ENCODE measurements at regions not wholly inside any gene's neighbourhood (a gene's known extent, or its start where the extent isn't known, plus 50 kb on each side); places are given as distances from the start of the nearest gene placed in this dataset.

DNA sequence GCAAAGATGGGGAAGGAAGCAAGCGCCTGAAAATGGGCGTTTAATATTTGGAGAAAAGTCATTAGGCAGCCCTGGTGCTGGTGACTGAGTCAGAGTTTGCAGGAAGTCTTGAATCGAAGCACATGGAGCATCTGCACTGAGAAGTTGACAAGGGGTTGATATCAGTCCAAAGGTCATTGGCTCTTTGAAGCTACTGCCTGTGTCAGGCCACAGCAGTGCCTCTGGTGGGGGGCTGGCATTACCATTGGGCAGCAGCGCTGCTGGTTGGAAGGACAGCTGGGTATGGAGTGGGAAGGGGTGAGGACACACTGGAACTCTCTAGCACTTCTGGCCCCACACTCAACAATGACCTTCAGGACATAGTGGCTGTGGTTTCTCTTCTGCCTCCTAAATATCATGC lies 150.4 kb upstream of the ERCC6L2 start:
- Histone ChIP-seq H3K27ac (ENCODE audit: extremely low read depth, low read depth, low read length) (no peak overlapping the region), H3K9me3 (ENCODE audit: control insufficient read depth, insufficient read depth, low read depth, low read length) (no peaks in the 10 kb centered on the region), H3K4me3 (ENCODE audit: low read depth, low read length) (no peak overlapping the region), H3K4me1 (ENCODE audit: control insufficient read depth, insufficient read depth, low read length) (peaks cover 15% of the 10 kb centered on the region), H3K36me3 (ENCODE audit: control insufficient read depth in 2 of 2, insufficient read depth in 1 of 2, low read length in 2 of 2) (no peaks in the 10 kb centered on the region)
- POLR2A ChIA-PET = no interaction called here
- CTCF ChIA-PET = no interaction called here
- TF ChIP-seq ZBTB21 (tag by site-specific recombination; IDR thresholded peaks at IDR 0.05) (no peak), ZNF223 (tag by site-specific recombination; IDR thresholded peaks at IDR 0.05) (no peak), ZNF16 (tag by site-specific recombination; IDR thresholded peaks at IDR 0.05; ENCODE audit: low read depth) (no peak), ZBTB1 (tag by site-specific recombination; IDR thresholded peaks at IDR 0.05) (no peak), ZNF248 (tag by site-specific recombination; IDR thresholded peaks at IDR 0.05) (no peak), GLI2 (tag by site-specific recombination; IDR thresholded peaks at IDR 0.05; ENCODE audit: borderline replicate concordance, low read depth) (no peak), ZBTB17 (tag by site-specific recombination; IDR thresholded peaks at IDR 0.05) (no peak), ZNF777 (tag by site-specific recombination; IDR thresholded peaks at IDR 0.05; ENCODE audit: borderline replicate concordance) (no peak), ZNF416 (tag by site-specific recombination; IDR thresholded peaks at IDR 0.05) (no peak), ZFP69B (tag by site-specific recombination; IDR thresholded peaks at IDR 0.05) (no peak), ZNF837 (tag by site-specific recombination; IDR thresholded peaks at IDR 0.05) (no peak), ZNF473 (tag by site-specific recombination; IDR thresholded peaks at IDR 0.05) (no peak), ZNF624 (tag by site-specific recombination; IDR thresholded peaks at IDR 0.05) (no peak), ZNF266 (tag by site-specific recombination; IDR thresholded peaks at IDR 0.05; ENCODE audit: low read depth) (no peak)

DNA sequence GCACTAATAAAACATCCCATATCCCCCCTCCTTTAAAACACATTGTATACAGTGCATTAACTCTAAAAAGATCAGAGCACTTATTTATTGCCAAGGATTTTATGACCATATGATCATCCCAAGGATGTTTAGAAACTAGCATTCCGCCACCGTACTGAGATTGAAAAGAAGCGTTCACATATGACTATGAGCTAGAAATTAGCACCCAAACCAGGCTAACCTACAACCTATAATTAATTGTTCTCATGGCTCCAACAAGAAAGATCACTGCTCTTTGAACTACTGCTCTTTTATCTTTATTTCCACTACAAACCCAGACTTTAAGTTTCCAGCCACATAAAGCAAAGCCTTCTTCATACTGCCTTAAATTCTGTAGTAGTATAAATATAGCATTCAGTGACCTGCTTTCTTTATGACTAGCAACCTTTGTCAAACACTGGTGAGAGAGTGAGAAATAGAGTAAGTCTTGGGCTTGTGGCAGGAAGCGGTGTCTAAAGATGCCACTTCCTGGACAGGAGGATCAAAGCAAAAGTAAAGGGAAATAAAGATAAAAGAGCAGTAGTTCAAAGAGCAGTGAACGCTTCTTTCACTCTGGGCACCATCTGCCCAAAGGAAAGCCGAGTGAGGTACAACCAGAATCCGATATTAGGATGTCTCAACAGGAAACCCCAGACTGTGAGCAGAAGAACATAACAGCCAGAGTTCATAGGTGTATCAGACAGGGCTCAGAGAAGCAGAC lies 151.1 kb upstream of the ERCC6L2 start:
- Histone ChIP-seq H3K27ac (ENCODE audit: extremely low read depth, low read depth, low read length) (no peak overlapping the region), H3K9me3 (ENCODE audit: control insufficient read depth, insufficient read depth, low read depth, low read length) (no peaks in the 10 kb centered on the region), H3K4me1 (ENCODE audit: control insufficient read depth, insufficient read depth, low read length) (peaks cover 15% of the 10 kb centered on the region), H3K4me3 (ENCODE audit: low read depth, low read length) (no peak overlapping the region), H3K36me3 (ENCODE audit: control insufficient read depth in 2 of 2, insufficient read depth in 1 of 2, low read length in 2 of 2) (no peaks in the 10 kb centered on the region)
- CTCF ChIA-PET = interaction anchor here (1.5 kb wide), 1 partner anchor 493 kb away, joined by 3 read pairs; no protein-coding TSS in a partner anchor
- POLR2A ChIA-PET = no interaction called here
- TF ChIP-seq ZBTB8A (tag by site-specific recombination; IDR thresholded peaks at IDR 0.05) = no peak
- TF ChIP-seq, protein P1, sequence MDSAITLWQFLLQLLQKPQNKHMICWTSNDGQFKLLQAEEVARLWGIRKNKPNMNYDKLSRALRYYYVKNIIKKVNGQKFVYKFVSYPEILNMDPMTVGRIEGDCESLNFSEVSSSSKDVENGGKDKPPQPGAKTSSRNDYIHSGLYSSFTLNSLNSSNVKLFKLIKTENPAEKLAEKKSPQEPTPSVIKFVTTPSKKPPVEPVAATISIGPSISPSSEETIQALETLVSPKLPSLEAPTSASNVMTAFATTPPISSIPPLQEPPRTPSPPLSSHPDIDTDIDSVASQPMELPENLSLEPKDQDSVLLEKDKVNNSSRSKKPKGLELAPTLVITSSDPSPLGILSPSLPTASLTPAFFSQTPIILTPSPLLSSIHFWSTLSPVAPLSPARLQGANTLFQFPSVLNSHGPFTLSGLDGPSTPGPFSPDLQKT (IDR thresholded peaks at IDR 0.05; ENCODE audit: borderline replicate concordance, low read depth, low read length) = no peak
- no peak for TF ChIP-seq ZNF391 (tag by site-specific recombination; IDR thresholded peaks at IDR 0.05; ENCODE audit: borderline replicate concordance, low read depth)
- TF ChIP-seq HOXD13 (CRISPR knock-in tag; IDR thresholded peaks at IDR 0.05; ENCODE audit: borderline replicate concordance) = no peak
- no peak for TF ChIP-seq ZNF140 (tag by site-specific recombination; IDR thresholded peaks at IDR 0.05)

DNA sequence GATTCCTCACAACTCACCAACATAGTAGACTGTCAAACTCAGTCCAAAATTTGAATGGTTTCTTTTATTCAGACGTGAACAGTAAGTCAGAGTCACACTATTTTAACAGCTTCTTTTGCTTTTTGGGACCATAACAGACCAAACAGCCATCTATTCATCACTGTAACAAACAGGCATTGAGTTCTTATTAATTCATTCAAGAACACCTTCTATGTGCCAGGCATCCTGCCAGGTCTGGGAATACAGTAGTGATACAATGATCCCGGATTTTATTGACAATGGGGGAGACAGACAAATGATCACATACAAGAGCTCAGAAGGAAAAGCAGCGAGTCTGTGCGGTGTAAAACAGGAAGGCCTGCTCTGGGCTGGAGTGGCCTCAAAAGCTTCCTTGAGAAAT lies 153.3 kb upstream of the ERCC6L2 start:
- Histone ChIP-seq H3K4me3 (ENCODE audit: low read depth, low read length) (no peak overlapping the region), H3K9me3 (ENCODE audit: control insufficient read depth, insufficient read depth, low read depth, low read length) (no peaks in the 10 kb centered on the region), H3K36me3 (ENCODE audit: control insufficient read depth in 2 of 2, insufficient read depth in 1 of 2, low read length in 2 of 2) (no peaks in the 10 kb centered on the region), H3K27ac (ENCODE audit: extremely low read depth, low read depth, low read length) (no peak overlapping the region; the same call in 1 of the 2 replicates), H3K4me1 (ENCODE audit: control insufficient read depth, insufficient read depth, low read length) (peaks cover 12% of the 10 kb centered on the region)
- TF ChIP-seq, protein P2, sequence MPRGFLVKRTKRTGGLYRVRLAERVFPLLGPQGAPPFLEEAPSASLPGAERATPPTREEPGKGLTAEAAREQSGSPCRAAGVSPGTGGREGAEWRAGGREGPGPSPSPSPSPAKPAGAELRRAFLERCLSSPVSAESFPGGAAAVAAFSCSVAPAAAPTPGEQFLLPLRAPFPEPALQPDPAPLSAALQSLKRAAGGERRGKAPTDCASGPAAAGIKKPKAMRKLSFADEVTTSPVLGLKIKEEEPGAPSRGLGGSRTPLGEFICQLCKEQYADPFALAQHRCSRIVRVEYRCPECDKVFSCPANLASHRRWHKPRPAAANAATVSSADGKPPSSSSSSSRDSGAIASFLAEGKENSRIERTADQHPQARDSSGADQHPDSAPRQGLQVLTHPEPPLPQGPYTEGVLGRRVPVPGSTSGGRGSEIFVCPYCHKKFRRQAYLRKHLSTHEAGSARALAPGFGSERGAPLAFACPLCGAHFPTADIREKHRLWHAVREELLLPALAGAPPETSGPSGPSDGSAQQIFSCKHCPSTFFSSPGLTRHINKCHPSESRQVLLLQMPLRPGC (tag by site-specific recombination; IDR thresholded peaks at IDR 0.05) = no peak
- no peak for TF ChIP-seq ZFP3 (tag by site-specific recombination; IDR thresholded peaks at IDR 0.05; ENCODE audit: low read depth)
- no peak for TF ChIP-seq RBAK (tag by site-specific recombination; IDR thresholded peaks at IDR 0.05)
- no peak for TF ChIP-seq ZNF707 (tag by site-specific recombination; IDR thresholded peaks at IDR 0.05)
- TF ChIP-seq TRIM28 (IDR thresholded peaks at IDR 0.05; ENCODE audit: borderline replicate concordance, low read length) = no peak
- no peak for TF ChIP-seq REPIN1 (tag by site-specific recombination; IDR thresholded peaks at IDR 0.05; ENCODE audit: low read depth)
- no peak for TF ChIP-seq ZNF629 (tag by site-specific recombination; IDR thresholded peaks at IDR 0.05)
- no peak for TF ChIP-seq GLI4 (tag by site-specific recombination; IDR thresholded peaks at IDR 0.05)
- ChIA-PET CTCF (interaction anchor here (1.1 kb wide), 1 partner anchor 14 kb away, joined by 3 read pairs; no protein-coding TSS in a partner anchor), POLR2A (no interaction called here)
